PFSK-1 (cell line): ENCODE measurements at regions not wholly inside any gene's neighbourhood (a gene's known extent, or its start where the extent isn't known, plus 50 kb on each side); places are given as distances from the start of the nearest gene placed in this dataset.

Source experiments
- FOXP2 ChIP-seq: optimal IDR thresholded peaks from 2 replicates; pipeline ENCODE3; 2011; ENCODE audit warnings: borderline replicate concordance, control low read depth, inconsistent platforms; ENCODE audit not compliant: insufficient read depth; ENCODE audit errors: extremely low read length, extremely low read depth
- POLR2AphosphoS5 ChIP-seq: IDR thresholded peaks from 2 replicates; pipeline ENCODE4 v1.6.1; 2012; ENCODE audit warnings: low read depth, mild to moderate bottlenecking, control low read depth, low read length, moderate library complexity
- SIN3A ChIP-seq: IDR thresholded peaks from 2 replicates; pipeline ENCODE4 v1.6.1; 2012; ENCODE audit warnings: mild to moderate bottlenecking, low read length, moderate library complexity, borderline replicate concordance; ENCODE audit not compliant: insufficient read depth
- TAF1 ChIP-seq: IDR thresholded peaks from 2 replicates; pipeline ENCODE4 v1.6.1; 2012; ENCODE audit warnings: low read length, control low read depth, borderline replicate concordance; ENCODE audit not compliant: insufficient read depth
- TF ChIP-seq, protein P1 (sequence below), 2 experiments: IDR thresholded peaks; 2 replicates each; pipeline versions ENCODE4 v1.6.1 to v1.8.0; 2011 to 2012; ENCODE audit warnings: low read depth in 2 of 2, low read length in 2 of 2, control low read depth in 1 of 2, inconsistent platforms in 1 of 2, mild to moderate bottlenecking in 1 of 2, moderate library complexity in 1 of 2; ENCODE audit not compliant: insufficient read depth in 1 of 2

GRCh38 chr15:62561059-62561519 is 396.0 kb upstream of the C2CD4B start:
- TF ChIP-seq, protein P1, sequence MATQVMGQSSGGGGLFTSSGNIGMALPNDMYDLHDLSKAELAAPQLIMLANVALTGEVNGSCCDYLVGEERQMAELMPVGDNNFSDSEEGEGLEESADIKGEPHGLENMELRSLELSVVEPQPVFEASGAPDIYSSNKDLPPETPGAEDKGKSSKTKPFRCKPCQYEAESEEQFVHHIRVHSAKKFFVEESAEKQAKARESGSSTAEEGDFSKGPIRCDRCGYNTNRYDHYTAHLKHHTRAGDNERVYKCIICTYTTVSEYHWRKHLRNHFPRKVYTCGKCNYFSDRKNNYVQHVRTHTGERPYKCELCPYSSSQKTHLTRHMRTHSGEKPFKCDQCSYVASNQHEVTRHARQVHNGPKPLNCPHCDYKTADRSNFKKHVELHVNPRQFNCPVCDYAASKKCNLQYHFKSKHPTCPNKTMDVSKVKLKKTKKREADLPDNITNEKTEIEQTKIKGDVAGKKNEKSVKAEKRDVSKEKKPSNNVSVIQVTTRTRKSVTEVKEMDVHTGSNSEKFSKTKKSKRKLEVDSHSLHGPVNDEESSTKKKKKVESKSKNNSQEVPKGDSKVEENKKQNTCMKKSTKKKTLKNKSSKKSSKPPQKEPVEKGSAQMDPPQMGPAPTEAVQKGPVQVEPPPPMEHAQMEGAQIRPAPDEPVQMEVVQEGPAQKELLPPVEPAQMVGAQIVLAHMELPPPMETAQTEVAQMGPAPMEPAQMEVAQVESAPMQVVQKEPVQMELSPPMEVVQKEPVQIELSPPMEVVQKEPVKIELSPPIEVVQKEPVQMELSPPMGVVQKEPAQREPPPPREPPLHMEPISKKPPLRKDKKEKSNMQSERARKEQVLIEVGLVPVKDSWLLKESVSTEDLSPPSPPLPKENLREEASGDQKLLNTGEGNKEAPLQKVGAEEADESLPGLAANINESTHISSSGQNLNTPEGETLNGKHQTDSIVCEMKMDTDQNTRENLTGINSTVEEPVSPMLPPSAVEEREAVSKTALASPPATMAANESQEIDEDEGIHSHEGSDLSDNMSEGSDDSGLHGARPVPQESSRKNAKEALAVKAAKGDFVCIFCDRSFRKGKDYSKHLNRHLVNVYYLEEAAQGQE (IDR thresholded peaks at IDR 0.05; ENCODE audit: insufficient read depth in 1 of 2, low read depth in 2 of 2, low read length in 2 of 2): no peak
- no peak for TF ChIP-seq POLR2AphosphoS5
- no peak for TF ChIP-seq TAF1
- no peak for TF ChIP-seq SIN3A
- TF ChIP-seq FOXP2: no peak
